IMR-90 (cell line): ENCODE measurements at regions not wholly inside any gene's neighbourhood (a gene's known extent, or its start where the extent isn't known, plus 50 kb on each side); places are given as distances from the start of the nearest gene placed in this dataset.

Source experiments
- ATAC-seq: fragments of 200-7000 bp; cut with Tn5 transposase; 2 replicates; pipeline ENCODE4 v1.9.1; 2020; ENCODE audit warnings: low read depth, mild to moderate bottlenecking, moderate library complexity
- BruUV-seq: library from RNA; stranded (reverse); fragments of 400-500 nt; replicated peaks from 2 replicates; lab custom pipeline; 2021; lab: Mats Ljungman, UMichigan
- CTCF ChIA-PET: fragments of 300-600 bp; formaldehyde crosslinking; extraction: SDS; loops from one replicate; lab custom pipeline; 2021; ENCODE audit warnings: antibody characterized with exemption; lab: Yijun Ruan, JAX
- POLR2A ChIA-PET: fragments of 300-600 bp; sonication (Branson Sonifier 250); formaldehyde crosslinking; loops from one replicate; lab custom pipeline; 2022; ENCODE audit warnings: antibody characterized with exemption; ENCODE audit not compliant: unreplicated experiment; lab: Charles Lee
- DNase-seq: peaks from one replicate; pipeline ENCODE4 v3.0.0; 2013
- H2AFZ ChIP-seq: replicated peaks from 2 replicates; pipeline ENCODE3; 2013; ENCODE audit warnings: low read length, mild to moderate bottlenecking; ENCODE audit not compliant: poor library complexity
- H2AK5ac ChIP-seq: 2 replicates; pipeline ENCODE4 v1.6.1; 2013; ENCODE audit warnings: low read depth, low read length, inconsistent platforms
- H2AK9ac ChIP-seq: replicated peaks from 2 replicates; pipeline ENCODE3; 2013; ENCODE audit warnings: mild to moderate bottlenecking, low read depth, low read length, moderate library complexity; ENCODE audit not compliant: poor library complexity
- H2BK120ac ChIP-seq: 2 replicates; pipeline ENCODE4 v1.6.1; 2013; ENCODE audit warnings: low read depth, low read length, inconsistent platforms
- H2BK15ac ChIP-seq: 3 replicates; pipeline ENCODE4 v1.6.1; 2013; ENCODE audit warnings: low read depth, low read length, inconsistent platforms
- H2BK20ac ChIP-seq: 2 replicates; pipeline ENCODE4 v1.6.1; 2013; ENCODE audit warnings: low read depth, mild to moderate bottlenecking, inconsistent platforms, low read length, moderate library complexity
- H2BK5ac ChIP-seq: 2 replicates; pipeline ENCODE4 v1.6.1; 2013; ENCODE audit warnings: mild to moderate bottlenecking, low read depth, low read length, inconsistent platforms; ENCODE audit not compliant: poor library complexity, severe bottlenecking
- H3K14ac ChIP-seq: replicated peaks from 2 replicates; pipeline ENCODE4 v1.6.1; 2013; ENCODE audit warnings: low read depth, low read length, inconsistent platforms
- H3K18ac ChIP-seq: 2 replicates; pipeline ENCODE4 v1.6.1; 2013; ENCODE audit warnings: low read depth, low read length, control low read depth
- H3K23ac ChIP-seq: 2 replicates; pipeline ENCODE4 v1.6.1; 2013; ENCODE audit warnings: low read depth, low read length, inconsistent platforms
- H3K27ac ChIP-seq: 2 replicates; pipeline ENCODE4 v1.5.1; 2013; ENCODE audit warnings: mild to moderate bottlenecking, control low read depth, low read length; ENCODE audit not compliant: insufficient read depth
- H3K27me3 ChIP-seq: 2 replicates; pipeline ENCODE4 v1.6.1; 2013; ENCODE audit warnings: low read length; ENCODE audit not compliant: control insufficient read depth, insufficient read depth
- H3K36me3 ChIP-seq: 2 replicates; pipeline ENCODE4 v1.6.1; 2013; ENCODE audit warnings: low read length, mixed read lengths; ENCODE audit not compliant: control insufficient read depth, insufficient read depth
- H3K4ac ChIP-seq: 2 replicates; pipeline ENCODE4 v1.6.1; 2013; ENCODE audit warnings: low read depth, low read length, inconsistent platforms
- H3K4me1 ChIP-seq: 2 replicates; pipeline ENCODE4 v1.6.1; 2013; ENCODE audit warnings: low read length, mixed read lengths; ENCODE audit not compliant: control insufficient read depth, insufficient read depth
- H3K4me2 ChIP-seq: 2 replicates; pipeline ENCODE4 v1.6.1; 2013; ENCODE audit warnings: low read depth, mild to moderate bottlenecking, control low read depth, low read length, moderate library complexity
- H3K4me3 ChIP-seq: 2 replicates; pipeline ENCODE4 v1.5.1; 2013; ENCODE audit warnings: low read depth, mild to moderate bottlenecking, control low read depth, low read length, moderate library complexity; ENCODE audit not compliant: insufficient read depth
- H3K56ac ChIP-seq: 2 replicates; pipeline ENCODE4 v1.6.1; 2013; ENCODE audit warnings: low read length, inconsistent platforms; ENCODE audit not compliant: insufficient read depth; ENCODE audit errors: extremely low read depth
- H3K79me1 ChIP-seq, 2 experiments: 2 replicates each; pipeline ENCODE4 v1.6.1; 2013; ENCODE audit warnings: low read length in 2 of 2, inconsistent platforms in 1 of 2, low read depth in 1 of 2
- H3K9ac ChIP-seq: 2 replicates; pipeline ENCODE4 v1.6.1; 2013; ENCODE audit warnings: low read depth, low read length, control low read depth
- H3K9me1 ChIP-seq: 2 replicates; pipeline ENCODE4 v1.6.1; 2013; ENCODE audit warnings: low read length, inconsistent platforms; ENCODE audit not compliant: insufficient read depth
- H3K9me3 ChIP-seq: 2 replicates; pipeline ENCODE4 v1.6.1; 2013; ENCODE audit warnings: low read length; ENCODE audit not compliant: control insufficient read depth, insufficient read depth
- H4K20me1 ChIP-seq: 2 replicates; pipeline ENCODE4 v1.6.1; 2013; ENCODE audit warnings: low read length, inconsistent platforms; ENCODE audit not compliant: insufficient read depth
- H4K5ac ChIP-seq: 2 replicates; pipeline ENCODE4 v1.6.1; 2013; ENCODE audit warnings: mild to moderate bottlenecking, low read depth, low read length, control low read depth
- H4K8ac ChIP-seq, 2 experiments: 2 replicates each; pipeline ENCODE4 v1.6.1; 2013; ENCODE audit warnings: low read depth in 2 of 2, low read length in 2 of 2, control low read depth in 1 of 2, inconsistent platforms in 1 of 2
- H4K91ac ChIP-seq: 2 replicates; pipeline ENCODE4 v1.6.1; 2013; ENCODE audit warnings: low read depth, low read length, inconsistent platforms; ENCODE audit not compliant: insufficient read depth
- CEBPB ChIP-seq: IDR thresholded peaks from 2 replicates; pipeline ENCODE4 v1.6.1; 2012; ENCODE audit warnings: low read depth, low read length, improper control_type of control experiment
- FOS ChIP-seq: fragments of 150-350 bp; IDR thresholded peaks from 2 replicates; pipeline ENCODE4 v1.6.1; 2016; ENCODE audit warnings: low read depth, low read length
- MAFK ChIP-seq: IDR thresholded peaks from 2 replicates; pipeline ENCODE4 v1.6.1; 2012; ENCODE audit warnings: low read depth, low read length, improper control_type of control experiment
- MAZ ChIP-seq: IDR thresholded peaks from 2 replicates; pipeline ENCODE4 v1.6.1; 2012; ENCODE audit warnings: low read depth, mild to moderate bottlenecking, low read length, improper control_type of control experiment, moderate library complexity, borderline replicate concordance
- POLR2A ChIP-seq: IDR thresholded peaks from 2 replicates; pipeline ENCODE4 v1.6.1; 2012; ENCODE audit warnings: mild to moderate bottlenecking, low read depth, low read length
- RAD21 ChIP-seq: IDR thresholded peaks from 2 replicates; pipeline ENCODE4 v1.6.1; 2012; ENCODE audit warnings: low read length, improper control_type of control experiment
- RCOR1 ChIP-seq: IDR thresholded peaks from 2 replicates; pipeline ENCODE4 v1.6.1; 2012; ENCODE audit warnings: mild to moderate bottlenecking, low read length, improper control_type of control experiment; ENCODE audit not compliant: insufficient replicate concordance
- WGBS, 2 experiments: methylation state at CpG; one replicate each; pipeline versions ENCODE4 v1.1.5 to v1.1.7; 2013; ENCODE audit warnings: missing lambda C conversion rate in 2 of 2; ENCODE audit not compliant: insufficient read length in 1 of 2; ENCODE audit errors: extremely low coverage in 2 of 2; 5-methylcytosine and 5-hydroxymethylcytosine counted together
- dilution Hi-C: fragments of 300-500 bp; cut with HindIII; formaldehyde crosslinking; loops from one replicate; pipeline ENCODE4 v1.14.3; 2018; ENCODE audit warnings: low sequenced_read_pairs; ENCODE audit not compliant: unreplicated experiment
- in situ Hi-C: fragments of 300-500 bp; cut with MboI; formaldehyde crosslinking; loops from 3 replicates; pipeline ENCODE4 v1.14.3; 2019; ENCODE audit warnings: low sequenced_read_pairs, inconsistent platforms, mixed read lengths
- intact Hi-C: fragments of 100-400 bp; cut with micrococcal nuclease; formaldehyde crosslinking; loops from 2 replicates; pipeline ENCODE4 v1.10.0; 2022
- TF ChIP-seq, protein P1 (sequence below): fragments of 150-350 bp; IDR thresholded peaks from 2 replicates; pipeline ENCODE4 v1.6.1; 2017; ENCODE audit warnings: mild to moderate bottlenecking, antibody characterized with exemption, low read length, low read depth
- TF ChIP-seq, protein P2 (sequence below): fragments of 150-350 bp; IDR thresholded peaks from 2 replicates; pipeline ENCODE4 v1.6.1; 2016; ENCODE audit warnings: low read depth, mild to moderate bottlenecking, low read length, moderate library complexity, borderline replicate concordance

DNA sequence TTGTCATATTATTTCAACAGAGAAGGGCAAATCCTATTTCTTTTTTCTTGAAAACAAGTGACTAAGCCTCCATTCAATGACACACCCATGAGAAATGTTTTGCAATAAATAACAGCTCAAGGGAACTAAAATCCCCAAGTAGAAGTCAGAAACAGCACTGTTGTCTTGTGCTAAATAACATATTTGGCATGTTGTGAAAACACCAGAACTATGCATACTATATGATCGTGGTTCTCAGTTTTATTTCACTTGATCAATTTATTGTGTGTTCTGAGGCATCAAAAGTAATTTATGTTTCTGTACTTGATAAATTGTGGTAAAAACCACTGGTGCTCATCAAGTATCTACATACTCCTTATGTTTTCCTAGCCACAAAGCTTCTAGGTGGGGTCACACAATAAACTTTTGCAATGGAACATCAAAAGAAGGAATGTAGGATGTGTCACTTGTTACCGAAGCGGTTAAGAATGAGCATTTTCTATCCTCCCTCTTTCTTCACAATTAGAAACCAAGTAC lies 691.7 kb upstream of the CBLB start:
- Histone ChIP-seq H3K14ac (0 out of 2 replicates have a peak overlapping the region, but pooled peaks have one; percentile 17), H3K27ac (no peak overlapping the region), H3K4ac (no peak overlapping the region), H4K5ac (no peak overlapping the region), H3K9me3 (no peaks in the 10 kb centered on the region), H2AK9ac (no peak overlapping the region), H3K79me1 (no peaks in the 10 kb centered on the region), H4K91ac (no peak overlapping the region), H3K9me1 (no peaks in the 10 kb centered on the region), H4K8ac (no peak overlapping the region), H3K23ac (no peak overlapping the region), H3K4me1 (0 out of 2 replicates have a peak, but pooled peaks cover 2% of the 10 kb centered on the region), H3K4me2 (peak overlapping the region; percentile 26; the same call in 1 of the 2 replicates), H3K18ac (peak overlapping the region; percentile 37; the same call in 1 of the 2 replicates), H2AK5ac (no peak overlapping the region), H3K27me3 (no peaks in the 10 kb centered on the region), H2BK20ac (no peak overlapping the region; the same call in 1 of the 2 replicates), H4K20me1 (no peaks in the 10 kb centered on the region), H3K4me3 (no peak overlapping the region), H2BK5ac (peak overlapping the region; percentile 44), H2BK120ac (peak overlapping the region; percentile 22; the same call in 1 of the 2 replicates), H2BK15ac (no peak overlapping the region), H3K56ac (no peak overlapping the region), H2AFZ (no peak overlapping the region), H3K36me3 (no peaks in the 10 kb centered on the region), H3K9ac (no peak overlapping the region)
- CTCF ChIA-PET: no interaction called here
- intact Hi-C loops: no loop called here
- POLR2A ChIA-PET: no interaction called here
- ATAC-seq (peak; percentile 79), DNase-seq (peak; percentile 71)
- in situ Hi-C loops: no loop called here
- WGBS, 2 experiments: no CpG with 5 or more reads among the region's 3 CpGs
- dilution Hi-C loops: no loop called here
- TF ChIP-seq RAD21 (no peak), MAFK (no peak), POLR2A (no peak), RCOR1 (no peak), CEBPB (peak; percentile 83), MAZ (no peak), FOS (no peak)
- TF ChIP-seq, protein P1, sequence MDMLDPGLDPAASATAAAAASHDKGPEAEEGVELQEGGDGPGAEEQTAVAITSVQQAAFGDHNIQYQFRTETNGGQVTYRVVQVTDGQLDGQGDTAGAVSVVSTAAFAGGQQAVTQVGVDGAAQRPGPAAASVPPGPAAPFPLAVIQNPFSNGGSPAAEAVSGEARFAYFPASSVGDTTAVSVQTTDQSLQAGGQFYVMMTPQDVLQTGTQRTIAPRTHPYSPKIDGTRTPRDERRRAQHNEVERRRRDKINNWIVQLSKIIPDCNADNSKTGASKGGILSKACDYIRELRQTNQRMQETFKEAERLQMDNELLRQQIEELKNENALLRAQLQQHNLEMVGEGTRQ: no peak
- TF ChIP-seq, protein P2, sequence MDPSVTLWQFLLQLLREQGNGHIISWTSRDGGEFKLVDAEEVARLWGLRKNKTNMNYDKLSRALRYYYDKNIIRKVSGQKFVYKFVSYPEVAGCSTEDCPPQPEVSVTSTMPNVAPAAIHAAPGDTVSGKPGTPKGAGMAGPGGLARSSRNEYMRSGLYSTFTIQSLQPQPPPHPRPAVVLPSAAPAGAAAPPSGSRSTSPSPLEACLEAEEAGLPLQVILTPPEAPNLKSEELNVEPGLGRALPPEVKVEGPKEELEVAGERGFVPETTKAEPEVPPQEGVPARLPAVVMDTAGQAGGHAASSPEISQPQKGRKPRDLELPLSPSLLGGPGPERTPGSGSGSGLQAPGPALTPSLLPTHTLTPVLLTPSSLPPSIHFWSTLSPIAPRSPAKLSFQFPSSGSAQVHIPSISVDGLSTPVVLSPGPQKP: no peak
- BruUV-seq: no TSS peak
